Right atrium auricular region (tissue), 2 donors: ENCODE measurements at regions not wholly inside any gene's neighbourhood (a gene's known extent, or its start where the extent isn't known, plus 50 kb on each side); places are given as distances from the start of the nearest gene placed in this dataset.

Experiments
- DNase-seq: peaks from one replicate; pipeline ENCODE4 v3.0.0-alpha.2; 2019; ENCODE audit warnings: low spot score
- H3K27ac ChIP-seq, 2 donors: fragments of 200-600 bp; sonication (generic); 1 replicate in 1 of 2; 2 replicates in 1 of 2; pipeline ENCODE4 v1.5.1; 2016 to 2019
- H3K27me3 ChIP-seq, 2 donors: fragments of 200-600 bp; sonication (generic); one replicate each; pipeline versions ENCODE4 v1.5.1 to v1.6.0; 2017 to 2019
- H3K36me3 ChIP-seq: fragments of 200-600 bp; sonication (generic); one replicate; pipeline ENCODE4 v1.5.1; 2016
- H3K4me1 ChIP-seq, 2 donors: fragments of 200-600 bp; sonication (generic); one replicate each; pipeline versions ENCODE4 v1.5.1 to v1.6.0; 2017 to 2019
- H3K4me3 ChIP-seq, 2 donors: fragments of 200-600 bp; sonication (generic); 1 replicate in 1 of 2; 2 replicates in 1 of 2; pipeline ENCODE4 v1.5.1; 2017 to 2019; ENCODE audit warnings: mild to moderate bottlenecking in 1 of 2, moderate library complexity in 1 of 2
- H3K9me3 ChIP-seq, 2 donors: fragments of 200-600 bp; sonication (generic); one replicate each; pipeline ENCODE4 v1.5.1; 2019
- CTCF ChIP-seq, 2 donors: fragments of 200-600 bp; sonication (generic); IDR thresholded peaks; one replicate each; pipeline ENCODE4 v1.5.1; 2019; ENCODE audit warnings: antibody characterized with exemption in 2 of 2

DNA sequence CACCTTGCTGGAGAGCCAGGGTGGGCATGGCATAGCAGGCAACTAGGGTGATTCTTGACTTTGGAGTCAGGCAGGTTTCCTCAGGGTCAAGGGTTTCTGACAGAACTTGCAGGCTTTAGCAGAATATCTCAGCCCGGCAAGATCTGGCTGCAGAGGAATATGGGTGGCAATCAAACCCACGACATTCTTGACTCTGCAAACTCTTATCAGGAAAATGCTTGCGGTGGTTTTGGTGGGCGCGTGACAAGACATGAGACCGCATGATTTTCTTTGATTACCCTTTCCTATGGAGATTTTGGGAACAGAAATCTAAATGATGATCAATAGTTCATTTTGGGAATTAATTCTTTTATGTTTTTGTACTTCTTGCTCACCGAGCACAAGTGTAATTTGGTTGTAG is 449.5 kb downstream of the VRK1 start:
- DNase-seq: no peak
- no peak for TF ChIP-seq CTCF (IDR thresholded peaks at IDR 0.05)
- Histone ChIP-seq H3K4me1 (no peaks in the 10 kb centered on the region), H3K27me3 (no peaks in the 10 kb centered on the region), H3K27ac (no peak overlapping the region), H3K9me3 (no peaks in the 10 kb centered on the region), H3K36me3 (no peaks in the 10 kb centered on the region), H3K4me3 (no peak overlapping the region)

DNA sequence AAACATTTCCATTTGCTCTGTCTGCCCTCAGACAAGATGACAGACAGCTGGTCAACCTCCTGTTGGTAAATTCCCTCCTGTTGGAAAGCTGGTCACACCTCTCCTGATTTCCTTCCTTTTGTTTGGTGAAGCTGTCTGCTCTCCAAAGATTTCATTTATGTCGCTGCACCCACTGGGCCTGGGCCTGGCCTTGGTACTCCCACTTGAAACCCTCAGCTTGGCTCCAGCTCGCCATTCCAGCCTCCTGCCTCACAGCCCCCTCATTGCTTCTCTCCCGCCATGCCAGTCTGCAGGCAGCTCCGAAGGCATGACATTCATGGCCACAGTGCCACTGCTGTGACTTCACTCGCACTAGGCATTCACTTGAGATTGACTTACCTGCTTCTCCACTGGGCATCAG is 451.8 kb downstream of the VRK1 start:
- Histone ChIP-seq H3K9me3 (no peaks in the 10 kb centered on the region), H3K4me1 (no peaks in the 10 kb centered on the region), H3K27me3 (no peaks in the 10 kb centered on the region), H3K4me3 (no peak overlapping the region), H3K36me3 (no peaks in the 10 kb centered on the region), H3K27ac (no peak overlapping the region)
- no peak for TF ChIP-seq CTCF (IDR thresholded peaks at IDR 0.05)
- no peak for DNase-seq

DNA sequence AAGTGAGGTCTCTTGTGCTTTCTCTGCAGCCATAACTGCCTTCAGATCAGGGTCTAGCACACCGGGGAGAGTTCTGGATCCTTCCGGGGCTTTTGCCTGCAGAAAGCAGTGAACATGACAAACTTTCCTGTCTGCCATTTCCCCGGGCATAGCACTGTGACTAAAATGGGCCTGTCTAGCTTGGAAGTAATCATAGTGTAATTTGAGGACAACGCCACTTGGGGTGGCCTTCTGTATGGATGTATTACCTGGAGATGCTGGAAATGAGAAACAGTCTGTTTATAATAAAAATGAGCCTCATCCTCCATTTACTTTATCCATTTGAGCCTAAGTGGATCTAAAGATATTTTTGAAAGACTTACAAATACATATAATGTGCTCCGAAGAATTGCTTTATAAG is 453.7 kb downstream of the VRK1 start:
- DNase-seq: no peak
- Histone ChIP-seq H3K4me3 (no peak overlapping the region), H3K27me3 (no peaks in the 10 kb centered on the region), H3K36me3 (no peaks in the 10 kb centered on the region), H3K27ac (no peak overlapping the region), H3K4me1 (no peaks in the 10 kb centered on the region), H3K9me3 (no peaks in the 10 kb centered on the region)
- no peak for TF ChIP-seq CTCF (IDR thresholded peaks at IDR 0.05)

DNA sequence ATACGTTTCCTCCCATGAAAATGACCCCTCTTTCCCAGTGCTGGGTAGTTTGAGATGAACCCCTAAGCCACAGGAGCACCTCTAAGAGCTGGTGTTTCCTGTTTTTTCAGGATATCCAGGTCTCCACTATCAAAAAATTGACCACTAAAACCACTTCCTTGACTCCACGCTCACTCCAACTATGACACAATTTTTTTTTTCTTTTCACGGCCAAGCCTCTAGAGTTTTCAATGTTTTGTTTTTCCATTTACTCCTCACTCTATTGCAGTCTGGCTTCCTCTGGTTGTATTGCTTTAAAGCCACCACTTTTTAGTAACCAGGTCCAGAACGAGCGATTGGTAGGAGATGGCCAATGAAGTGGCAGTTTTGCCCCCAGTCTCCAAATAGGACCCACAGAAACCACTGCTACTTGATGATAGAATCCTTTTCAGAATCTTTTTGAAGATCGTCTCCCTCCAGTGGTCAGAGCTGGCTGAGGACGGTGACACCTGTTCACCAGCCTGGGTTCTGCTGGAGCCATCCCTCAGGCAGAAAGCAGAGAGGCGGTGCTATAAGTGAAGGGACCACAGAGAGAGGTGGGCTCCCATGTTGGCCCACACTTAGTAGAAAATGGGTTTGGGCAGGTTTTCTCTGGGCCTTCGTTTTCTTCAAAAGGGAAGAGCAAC is 454.4 kb downstream of the VRK1 start:
- Histone ChIP-seq H3K4me1 (no peaks in the 10 kb centered on the region), H3K27ac (no peak overlapping the region), H3K27me3 (no peaks in the 10 kb centered on the region), H3K4me3 (no peak overlapping the region), H3K9me3 (no peaks in the 10 kb centered on the region), H3K36me3 (no peaks in the 10 kb centered on the region)
- no peak for DNase-seq
- no peak for TF ChIP-seq CTCF (IDR thresholded peaks at IDR 0.05)

DNA sequence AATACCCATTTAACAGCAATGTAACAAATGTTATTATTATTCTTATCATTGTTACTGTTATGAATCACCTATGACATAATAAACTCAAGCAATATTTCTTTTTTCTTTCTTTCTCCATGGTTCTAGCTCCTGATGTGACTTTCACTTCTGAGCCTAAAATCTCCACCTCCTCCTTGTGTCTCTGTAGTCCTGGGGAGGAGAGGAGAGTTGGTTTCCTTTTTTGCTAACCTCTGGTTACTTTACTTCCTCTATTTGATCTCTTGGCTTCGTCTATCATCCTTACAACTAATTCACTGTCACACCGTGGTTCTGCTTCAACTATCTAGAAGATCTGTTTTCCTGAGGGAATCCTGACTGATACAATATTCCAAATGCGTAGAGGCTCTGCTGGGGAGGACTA is 456.6 kb downstream of the VRK1 start:
- Histone ChIP-seq H3K36me3 (no peaks in the 10 kb centered on the region), H3K27ac (no peak overlapping the region), H3K4me1 (no peaks in the 10 kb centered on the region), H3K4me3 (no peak overlapping the region), H3K27me3 (no peaks in the 10 kb centered on the region), H3K9me3 (no peaks in the 10 kb centered on the region)
- TF ChIP-seq CTCF (IDR thresholded peaks at IDR 0.05): no peak
- DNase-seq: no peak

DNA sequence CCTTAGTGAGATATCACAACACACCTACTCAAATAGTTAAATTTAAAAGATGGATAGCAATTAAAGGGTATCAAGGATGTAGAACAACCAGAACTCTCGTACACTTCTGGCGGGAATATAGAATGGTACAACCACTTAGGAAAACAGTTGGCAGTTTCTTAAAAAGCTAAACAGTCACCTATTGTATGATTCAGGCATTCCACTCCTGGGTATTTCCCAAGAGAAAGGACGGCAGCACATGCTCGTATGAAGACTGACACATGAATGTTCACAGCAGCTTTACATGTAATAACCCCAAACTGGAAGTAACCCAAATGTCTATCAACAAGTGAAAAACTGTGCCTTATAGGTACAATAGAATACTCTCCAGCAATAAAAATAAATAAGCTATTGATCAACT is 465.2 kb downstream of the VRK1 start:
- peaks cover 0 to 10% of the 10 kb centered on the region in 2 donors for H3K9me3 ChIP-seq
- no peaks in the 10 kb centered on the region for H3K27me3 ChIP-seq
- no peak for DNase-seq
- no peaks in the 10 kb centered on the region for H3K4me1 ChIP-seq
- no peak overlapping the region for H3K27ac ChIP-seq
- TF ChIP-seq CTCF (IDR thresholded peaks at IDR 0.05): no peak
- H3K4me3 ChIP-seq: no peak overlapping the region
- H3K36me3 ChIP-seq: no peaks in the 10 kb centered on the region
